Endodermal cell (in vitro differentiated cells): ENCODE measurements at regions not wholly inside any gene's neighbourhood (a gene's known extent, or its start where the extent isn't known, plus 50 kb on each side); places are given as distances from the start of the nearest gene placed in this dataset.
"Not testable (repeated sequence)": the region's sequence is repeated elsewhere in the genome, so short reads cannot be mapped to it uniquely, and the experiment has no call there.

Source experiments
- DNase-seq: peaks from one replicate; pipeline ENCODE4 v3.0.0-alpha.2; 2017
- H3K27ac ChIP-seq: 2 replicates; pipeline ENCODE4 v1.5.1; 2013; ENCODE audit warnings: mild to moderate bottlenecking, low read depth, low read length, moderate library complexity
- H3K27me3 ChIP-seq: 2 replicates; pipeline ENCODE4 v1.6.1; 2013; ENCODE audit warnings: mild to moderate bottlenecking, low read length, moderate library complexity; ENCODE audit not compliant: insufficient read depth, control insufficient read depth, poor library complexity, severe bottlenecking
- H3K36me3 ChIP-seq: 2 replicates; pipeline ENCODE4 v1.7.0; 2013; ENCODE audit warnings: mild to moderate bottlenecking, low read length, moderate library complexity; ENCODE audit not compliant: control insufficient read depth, insufficient read depth
- H3K4me1 ChIP-seq: one replicate; pipeline ENCODE4 v1.7.0; 2013; ENCODE audit warnings: low read length; ENCODE audit not compliant: control insufficient read depth, insufficient read depth
- H3K4me3 ChIP-seq: 2 replicates; pipeline ENCODE4 v1.5.1; 2013; ENCODE audit warnings: mild to moderate bottlenecking, low read length, moderate library complexity
- H3K9ac ChIP-seq: 2 replicates; pipeline ENCODE4 v1.6.1; 2013; ENCODE audit warnings: mild to moderate bottlenecking, low read length, moderate library complexity; ENCODE audit not compliant: poor library complexity, severe bottlenecking; ENCODE audit errors: extremely low read depth
- H3K9me3 ChIP-seq: 2 replicates; pipeline ENCODE4 v1.6.1; 2013; ENCODE audit warnings: mild to moderate bottlenecking, low read length, moderate library complexity; ENCODE audit not compliant: control insufficient read depth
- H3K27ac Mint-ChIP-seq: 2 replicates; pipeline ENCODE4 v1.8.0; 2020; ENCODE audit warnings: mixed read lengths
- H3K27me3 Mint-ChIP-seq: 2 replicates; pipeline ENCODE4 v1.8.0; 2021; ENCODE audit warnings: mild to moderate bottlenecking, mixed read lengths; ENCODE audit not compliant: insufficient read depth
- H3K36me3 Mint-ChIP-seq: 2 replicates; pipeline ENCODE4 v1.8.0; 2020; ENCODE audit warnings: low read depth, mixed read lengths
- H3K4me1 Mint-ChIP-seq: 2 replicates; pipeline ENCODE4 v1.8.0; 2020; ENCODE audit warnings: mixed read lengths
- H3K4me3 Mint-ChIP-seq: 2 replicates; pipeline ENCODE4 v1.8.0; 2020; ENCODE audit warnings: mild to moderate bottlenecking, moderate library complexity, mixed read lengths
- H3K9me3 Mint-ChIP-seq: 2 replicates; pipeline ENCODE4 v1.8.0; 2020; ENCODE audit warnings: mild to moderate bottlenecking, mixed read lengths
- WGBS, 2 experiments: methylation state at CpG; one replicate each; pipeline versions ENCODE4 v1.1.5 to v1.1.7; 2013; ENCODE audit warnings: missing lambda C conversion rate in 2 of 2, mixed read lengths in 1 of 2; ENCODE audit not compliant: insufficient coverage in 1 of 2, insufficient read length in 1 of 2; 5-methylcytosine and 5-hydroxymethylcytosine counted together
- TF ChIP-seq, protein P1 (sequence below): fragments of 200-600 bp; sonication (generic); conservative IDR thresholded peaks from 2 replicates; pipeline ENCODE4 v1.5.0; 2021; ENCODE audit warnings: antibody characterized with exemption, mild to moderate bottlenecking

- 71 to 83% methylated on average over 2 of the region's 2 CpGs for WGBS, 2 experiments
- Mint-ChIP-seq H3K4me3 (no peak overlapping the region), H3K36me3 (no peaks in the 10 kb centered on the region), H3K27me3 (peaks cover 60% of the 10 kb centered on the region), H3K4me1 (no peaks in the 10 kb centered on the region), H3K27ac (no peak overlapping the region), H3K9me3 (no peaks in the 10 kb centered on the region)
- Histone ChIP-seq H3K27me3 (no peaks in the 10 kb centered on the region), H3K27ac (no peak overlapping the region), H3K4me1 (no peaks in the 10 kb centered on the region), H3K4me3 (no peak overlapping the region), H3K9me3 (peaks cover 4% of the 10 kb centered on the region), H3K36me3 (no peaks in the 10 kb centered on the region), H3K9ac (no peak overlapping the region)
- no peak for DNase-seq
- TF ChIP-seq, protein P1, sequence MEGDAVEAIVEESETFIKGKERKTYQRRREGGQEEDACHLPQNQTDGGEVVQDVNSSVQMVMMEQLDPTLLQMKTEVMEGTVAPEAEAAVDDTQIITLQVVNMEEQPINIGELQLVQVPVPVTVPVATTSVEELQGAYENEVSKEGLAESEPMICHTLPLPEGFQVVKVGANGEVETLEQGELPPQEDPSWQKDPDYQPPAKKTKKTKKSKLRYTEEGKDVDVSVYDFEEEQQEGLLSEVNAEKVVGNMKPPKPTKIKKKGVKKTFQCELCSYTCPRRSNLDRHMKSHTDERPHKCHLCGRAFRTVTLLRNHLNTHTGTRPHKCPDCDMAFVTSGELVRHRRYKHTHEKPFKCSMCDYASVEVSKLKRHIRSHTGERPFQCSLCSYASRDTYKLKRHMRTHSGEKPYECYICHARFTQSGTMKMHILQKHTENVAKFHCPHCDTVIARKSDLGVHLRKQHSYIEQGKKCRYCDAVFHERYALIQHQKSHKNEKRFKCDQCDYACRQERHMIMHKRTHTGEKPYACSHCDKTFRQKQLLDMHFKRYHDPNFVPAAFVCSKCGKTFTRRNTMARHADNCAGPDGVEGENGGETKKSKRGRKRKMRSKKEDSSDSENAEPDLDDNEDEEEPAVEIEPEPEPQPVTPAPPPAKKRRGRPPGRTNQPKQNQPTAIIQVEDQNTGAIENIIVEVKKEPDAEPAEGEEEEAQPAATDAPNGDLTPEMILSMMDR: no peak
Observed at GRCh38 chr6:159541296-159541695, 151.7 kb downstream of the SOD2 start.

- no peak overlapping the region for H3K27ac Mint-ChIP-seq
Observed at GRCh38 chr6:159540883-159541282, 152.2 kb downstream of the SOD2 start.

GRCh38 chr6:159540152-159540551 lies 152.9 kb downstream of the SOD2 start:
- no peaks in the 10 kb centered on the region for H3K4me1 Mint-ChIP-seq

More at GRCh38 chr6:159540883-159541282, 152.2 kb downstream of the SOD2 start:
- no peak overlapping the region for H3K9ac ChIP-seq
- H3K4me1 ChIP-seq: no peaks in the 10 kb centered on the region
- no peaks in the 10 kb centered on the region for H3K27me3 ChIP-seq
- 82 to 93% methylated on average over 3 to 6 of the region's 6 CpGs for WGBS, 2 experiments
- no peaks in the 10 kb centered on the region for H3K9me3 Mint-ChIP-seq
- H3K36me3 ChIP-seq: no peaks in the 10 kb centered on the region
- no peak overlapping the region for H3K4me3 ChIP-seq
- H3K36me3 Mint-ChIP-seq: no peaks in the 10 kb centered on the region
- H3K9me3 ChIP-seq: peaks cover 4% of the 10 kb centered on the region
- TF ChIP-seq, protein P1: no peak
- no peak overlapping the region for H3K27ac ChIP-seq
- peaks cover 60% of the 10 kb centered on the region for H3K27me3 Mint-ChIP-seq
- no peak overlapping the region for H3K4me3 Mint-ChIP-seq
- no peak for DNase-seq
- H3K4me1 Mint-ChIP-seq: no peaks in the 10 kb centered on the region

GRCh38 chr6:159538031-159538430 lies 155.0 kb downstream of the SOD2 start:
- H3K36me3 Mint-ChIP-seq, H3K27ac ChIP-seq, H3K4me1 Mint-ChIP-seq, H3K4me3 ChIP-seq, H3K27ac Mint-ChIP-seq, H3K27me3 ChIP-seq, H3K36me3 ChIP-seq, H3K4me3 Mint-ChIP-seq, H3K9ac ChIP-seq, H3K9me3 Mint-ChIP-seq, H3K4me1 ChIP-seq, DNase-seq: not testable (repeated sequence)
- peaks cover 10% of the 10 kb centered on the region for H3K9me3 ChIP-seq
- 81 to 100% methylated on average over 1 of the region's 1 CpG for WGBS, 2 experiments
- peaks cover 34% of the 10 kb centered on the region for H3K27me3 Mint-ChIP-seq

More at GRCh38 chr6:159540152-159540551, 152.9 kb downstream of the SOD2 start:
- Mint-ChIP-seq H3K9me3 (no peaks in the 10 kb centered on the region), H3K27ac (no peak overlapping the region), H3K27me3 (peaks cover 54% of the 10 kb centered on the region), H3K36me3 (no peaks in the 10 kb centered on the region), H3K4me3 (no peak overlapping the region)
- H3K27me3 ChIP-seq: no peaks in the 10 kb centered on the region
- WGBS, 2 experiments: 56 to 70% methylated on average over 8 to 12 of the region's 12 CpGs
- H3K4me3 ChIP-seq: no peak overlapping the region
- DNase-seq: peak; percentile 91
- H3K27ac ChIP-seq: no peak overlapping the region
- peaks cover 4% of the 10 kb centered on the region for H3K9me3 ChIP-seq
- TF ChIP-seq, protein P1: peak; percentile 90
- H3K9ac ChIP-seq: no peak overlapping the region
- no peaks in the 10 kb centered on the region for H3K36me3 ChIP-seq
- H3K4me1 ChIP-seq: no peaks in the 10 kb centered on the region
